Stimulated activated CD4-positive, alpha-beta T cell treated with anti-CD3 and anti-CD28 coated beads, Interleukin-1b, Interleukin-23, amount 100 ng/mL, for 1 hour (primary cell): ENCODE measurements at regions not wholly inside any gene's neighbourhood (a gene's known extent, or its start where the extent isn't known, plus 50 kb on each side); places are given as distances from the start of the nearest gene placed in this dataset.

ENCODE experiments used
- DNase-seq, 2 donors: peaks; one replicate each; pipeline ENCODE4 v3.0.0-alpha.2; 2020; ENCODE audit warnings: low read depth in 2 of 2

DNA sequence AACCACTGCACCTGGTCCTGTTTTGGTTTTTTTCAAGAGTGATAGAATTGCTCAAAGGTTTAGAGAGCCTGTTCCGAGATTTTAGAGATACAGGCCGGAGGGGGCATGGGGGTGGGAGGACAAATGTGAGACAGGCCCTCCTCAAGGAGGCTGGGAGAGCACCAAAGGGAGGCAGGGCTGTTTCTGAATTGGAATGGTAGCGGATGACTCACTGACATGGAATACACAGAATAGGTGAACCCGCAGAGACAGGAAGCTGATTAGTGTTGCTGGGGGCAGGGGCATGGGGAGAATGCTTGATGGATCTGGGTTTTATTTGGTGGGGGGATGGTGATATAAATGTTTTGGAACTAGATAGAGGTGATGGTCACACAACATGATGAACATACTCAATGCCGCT is 111.0 kb upstream of the MGAT5 start:
- no peak for DNase-seq

GRCh38 chr2:134143568-134143967 is 110.3 kb upstream of the MGAT5 start:
- no peak for DNase-seq

GRCh38 chr2:134144081-134144596 is 109.7 kb upstream of the MGAT5 start:
- no peak for DNase-seq

DNA sequence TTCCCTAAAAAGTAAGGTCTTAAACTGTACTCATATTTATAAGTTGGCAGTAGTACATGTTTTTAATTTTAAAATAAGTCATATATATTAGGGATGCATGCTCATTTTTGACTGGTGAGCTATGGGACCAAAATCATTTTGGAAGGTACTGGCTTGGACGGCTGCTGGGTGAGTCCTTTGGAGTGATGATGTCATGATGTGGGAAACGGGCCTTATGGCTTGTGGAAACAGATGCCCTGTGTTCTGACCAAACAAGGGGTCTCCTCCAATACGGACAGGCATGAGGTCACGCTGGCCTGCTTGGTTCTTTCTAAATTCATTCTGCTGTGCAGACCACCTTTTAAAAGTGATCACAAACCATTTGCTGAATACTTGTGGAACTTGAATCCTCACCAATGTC is 109.2 kb upstream of the MGAT5 start:
- DNase-seq, result no peak

GRCh38 chr2:134145519-134145918 is 108.4 kb upstream of the MGAT5 start:
- no peak for DNase-seq

DNA sequence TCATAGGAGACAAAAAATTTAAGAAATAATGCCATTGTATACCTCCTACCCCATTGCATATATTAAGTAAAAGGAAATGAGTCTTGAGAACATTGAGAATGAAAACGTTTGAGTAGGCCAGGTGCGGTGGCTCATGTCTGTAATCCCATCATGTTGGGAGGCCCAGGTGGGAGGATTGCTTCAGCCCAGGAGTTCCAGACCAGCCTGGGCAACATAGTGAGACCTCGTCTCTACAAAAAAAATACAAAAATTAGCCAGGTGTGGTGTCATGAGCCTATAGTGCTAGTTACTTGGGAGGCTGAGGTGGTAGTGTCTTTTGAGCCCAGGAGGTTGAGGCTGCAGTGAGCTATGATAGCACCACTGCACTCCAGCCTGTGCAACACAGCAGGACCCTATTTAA is 107.7 kb upstream of the MGAT5 start:
- DNase-seq, result no peak

DNA sequence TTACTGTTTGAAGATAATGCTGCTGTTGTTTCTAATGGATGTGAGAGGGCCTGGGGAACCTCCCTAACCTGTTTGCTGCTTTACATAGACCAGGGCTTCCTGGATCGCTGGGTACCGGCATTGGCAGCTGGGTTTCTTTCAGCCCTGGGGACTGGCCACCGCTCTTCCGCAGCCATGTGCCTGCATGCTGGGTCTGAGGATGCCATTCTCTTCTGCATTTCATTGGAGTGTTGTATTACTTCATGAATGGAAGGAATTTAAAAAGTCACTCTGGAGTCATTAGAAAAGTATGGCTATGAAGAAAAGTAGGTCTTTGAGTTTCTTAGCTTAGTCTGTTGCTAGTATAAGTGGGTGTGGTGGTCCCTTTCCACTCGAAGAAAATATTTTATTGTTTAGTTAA is 107.3 kb upstream of the MGAT5 start:
- DNase-seq, result no peak

- no peak for DNase-seq
Measured at GRCh38 chr2:134148172-134148571, 105.7 kb upstream of the MGAT5 start.

DNA sequence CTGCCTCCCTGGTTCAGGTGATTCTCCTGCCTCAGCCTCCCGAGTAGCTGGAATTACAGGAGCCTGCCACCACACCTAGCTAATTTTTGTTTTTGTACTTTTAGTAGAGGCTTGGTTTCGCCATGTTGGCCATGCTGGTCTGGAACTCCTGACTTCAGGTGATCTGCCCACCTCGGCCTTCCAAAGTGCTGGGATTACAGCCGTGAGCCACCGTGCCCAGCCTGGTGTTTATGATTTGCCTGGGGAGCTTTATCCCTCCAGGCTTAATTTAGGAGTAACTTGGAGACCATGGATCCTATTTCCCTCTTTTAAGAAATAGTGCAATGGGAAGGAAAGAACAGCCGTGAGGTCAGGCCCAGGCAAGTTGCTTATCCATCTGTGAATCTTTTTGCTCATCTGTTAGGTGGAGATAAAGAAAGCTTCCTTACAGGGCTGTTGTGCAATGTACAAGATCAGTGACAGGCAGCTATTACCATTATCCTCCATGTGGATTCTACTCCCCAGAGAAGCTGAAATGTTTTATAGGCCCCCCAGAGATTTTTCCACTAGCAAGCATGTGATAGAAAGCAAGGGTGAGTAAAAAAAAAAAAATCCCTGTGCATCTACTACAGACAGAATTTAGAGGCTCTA is 104.9 kb upstream of the MGAT5 start:
- DNase-seq, result no peak

DNA sequence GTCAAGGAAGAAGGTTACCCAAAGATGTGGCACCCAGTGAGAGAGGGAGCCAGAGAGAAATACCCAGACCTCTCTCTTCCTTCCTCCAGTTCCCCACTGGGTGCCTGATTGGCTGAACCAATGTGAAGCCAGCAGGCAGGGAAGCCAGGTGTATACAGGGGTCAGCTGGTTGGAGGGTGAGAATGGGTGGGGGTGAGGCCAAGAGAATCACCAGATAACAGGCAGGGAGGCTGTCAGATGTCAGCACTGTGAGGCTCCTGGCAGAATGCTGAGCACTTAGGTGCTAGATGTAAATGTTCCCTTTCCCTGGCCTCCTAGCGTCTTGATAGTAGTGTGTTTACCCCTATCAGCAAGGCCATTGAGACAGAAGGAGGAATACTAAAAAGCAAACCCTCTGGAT is 104.0 kb upstream of the MGAT5 start:
- DNase-seq, result no peak

GRCh38 chr2:134150760-134151159 is 103.1 kb upstream of the MGAT5 start:
- no peak for DNase-seq

DNA sequence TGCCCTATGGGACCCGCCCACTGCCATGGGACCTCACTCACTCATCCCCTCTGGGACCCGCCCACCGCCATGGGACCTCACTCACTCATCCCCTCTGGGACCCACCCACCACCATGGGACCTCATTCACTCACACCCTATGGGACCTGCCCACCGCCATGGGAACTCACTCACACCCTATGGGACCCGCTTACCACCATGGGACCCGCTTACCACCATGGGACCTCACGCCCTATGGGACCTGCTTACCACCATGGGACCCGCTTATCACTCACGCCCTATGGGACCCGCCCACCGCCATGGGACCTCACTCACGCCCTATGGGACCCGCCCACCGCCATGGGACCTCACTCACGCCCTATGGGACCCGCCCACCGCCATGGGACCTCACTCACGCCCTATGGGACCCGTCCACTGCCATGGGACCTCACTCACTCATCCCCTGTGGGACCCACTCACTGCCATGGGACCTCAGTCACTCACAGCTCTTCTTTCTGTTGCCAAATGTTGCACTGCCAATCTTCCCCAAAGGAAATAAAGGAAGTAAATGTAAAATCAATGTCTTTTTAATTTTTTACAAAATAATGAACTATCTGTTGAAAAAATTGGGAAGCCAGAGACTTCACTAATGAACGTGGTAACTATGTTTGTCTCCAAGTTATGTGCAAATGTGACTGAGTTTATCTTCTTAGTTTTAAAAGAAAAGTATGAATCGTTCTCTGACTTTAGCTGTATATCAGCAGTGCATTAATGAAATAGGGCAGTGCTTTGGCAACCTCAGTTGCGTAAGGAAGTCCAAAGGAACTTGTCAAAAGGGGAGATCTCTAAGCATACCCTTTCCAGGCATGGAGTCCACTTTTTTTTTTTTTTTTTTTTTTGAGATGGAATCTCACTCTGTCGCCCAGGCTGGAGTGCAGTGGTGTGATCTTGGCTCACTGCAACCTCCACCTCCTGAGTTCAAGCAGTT is 101.5 kb upstream of the MGAT5 start:
- no peak for DNase-seq

DNA sequence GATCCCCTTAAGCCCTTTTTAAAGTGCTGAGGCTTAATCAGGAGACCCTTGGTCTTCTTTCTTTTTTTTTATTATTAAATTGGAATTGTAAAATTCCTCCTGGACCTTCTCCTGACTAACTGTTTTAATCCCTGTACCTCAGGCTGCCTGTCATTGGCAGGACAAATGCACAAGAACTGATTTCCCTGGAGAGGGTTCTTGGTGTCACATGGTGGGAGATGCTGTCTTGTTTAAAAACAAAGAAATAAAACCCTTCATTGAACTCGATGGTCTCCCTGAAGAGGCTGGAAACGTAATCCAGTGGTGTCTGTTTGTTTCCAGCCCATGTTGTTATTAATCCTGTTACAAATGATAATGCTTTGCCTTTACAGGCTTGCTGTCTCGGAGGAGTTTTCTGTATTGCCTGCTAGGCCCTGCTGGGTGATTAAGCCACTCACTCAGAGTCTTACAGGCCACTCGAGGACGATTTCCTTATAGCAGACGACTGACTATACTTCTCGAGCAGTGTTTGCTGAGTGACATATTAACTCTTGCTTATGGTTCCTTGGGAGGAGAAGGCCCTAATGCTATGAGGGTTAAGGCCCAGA is 100.5 kb upstream of the MGAT5 start:
- no peak for DNase-seq

DNA sequence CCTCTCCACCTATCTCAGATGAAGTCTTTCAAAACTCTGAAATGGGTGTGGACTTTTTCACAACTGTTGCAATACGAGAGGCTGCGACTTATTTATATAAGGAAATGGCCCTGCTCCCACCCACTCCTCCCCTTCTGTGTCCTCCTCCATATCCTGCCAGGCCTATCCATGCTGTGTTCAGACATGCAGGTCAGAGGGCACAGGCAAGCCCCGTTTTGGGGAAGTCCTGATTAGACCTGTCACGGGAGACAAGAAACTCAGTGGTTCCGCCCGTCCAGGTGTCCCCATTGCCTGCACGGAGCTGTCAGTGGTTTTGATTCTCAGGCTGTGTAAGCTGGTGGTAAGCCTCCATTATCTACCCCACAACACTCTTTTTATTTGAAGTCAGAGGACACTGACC is 99.6 kb upstream of the MGAT5 start:
- DNase-seq, result no peak

GRCh38 chr2:134155134-134155533 is 98.7 kb upstream of the MGAT5 start:
- DNase-seq, result no peak

GRCh38 chr2:134158295-134158694 is 95.6 kb upstream of the MGAT5 start:
- no peak for DNase-seq

GRCh38 chr2:134161170-134161547 is 92.7 kb upstream of the MGAT5 start:
- DNase-seq, result no peak

- DNase-seq, result no peak
Measured at GRCh38 chr2:134163336-134163735, 90.5 kb upstream of the MGAT5 start.

GRCh38 chr2:134164306-134164705 is 89.6 kb upstream of the MGAT5 start:
- no peak for DNase-seq

DNA sequence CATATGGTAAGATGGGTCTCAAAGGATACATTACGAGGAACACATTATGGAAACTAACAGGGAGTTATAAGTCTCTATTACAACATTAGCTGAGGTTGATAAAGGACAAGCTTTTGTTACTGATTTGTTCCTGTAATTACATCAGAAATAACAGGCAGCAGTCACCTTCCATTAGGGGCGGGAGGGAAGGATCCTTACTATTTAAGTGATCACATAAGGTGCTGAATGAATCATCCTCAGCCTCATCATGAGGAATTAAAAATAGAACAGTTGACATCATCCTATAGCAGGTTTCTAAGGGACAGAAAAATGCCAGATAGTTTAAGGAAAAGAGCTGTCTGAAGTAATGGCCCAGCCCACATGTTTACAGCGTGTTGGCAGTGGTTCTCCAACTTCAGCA is 86.9 kb upstream of the MGAT5 start:
- no peak for DNase-seq

DNA sequence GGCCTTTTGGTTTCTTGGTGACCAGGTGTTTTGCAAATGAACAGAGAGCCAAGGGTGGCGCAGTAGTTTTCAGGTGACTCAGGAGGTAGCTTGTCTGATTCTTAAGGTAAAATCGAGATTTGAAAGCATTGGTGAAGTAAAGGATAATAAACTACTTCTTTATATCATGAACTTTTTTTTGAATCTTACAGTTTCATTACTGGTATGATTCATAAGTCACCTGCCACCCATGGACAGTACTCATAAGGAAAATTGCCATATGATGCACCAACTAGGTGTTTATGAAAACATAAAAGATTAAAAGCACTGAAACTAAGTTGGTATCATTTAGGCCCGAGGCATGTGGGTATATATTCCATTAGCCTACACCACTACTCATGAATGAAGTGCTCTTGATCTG is 84.1 kb upstream of the MGAT5 start:
- no peak for DNase-seq

GRCh38 chr2:134170294-134170693 is 83.6 kb upstream of the MGAT5 start:
- DNase-seq, result no peak

- DNase-seq, result no peak
Measured at GRCh38 chr2:134170700-134171099, 83.2 kb upstream of the MGAT5 start.
